NB4 (cell line): ENCODE measurements at regions not wholly inside any gene's neighbourhood (a gene's known extent, or its start where the extent isn't known, plus 50 kb on each side); places are given as distances from the start of the nearest gene placed in this dataset.

Source experiments
- CTCF ChIP-seq: IDR thresholded peaks from one replicate; pipeline ENCODE4 v1.5.1; 2012; ENCODE audit warnings: low read depth, low read length
- POLR2A ChIP-seq: IDR thresholded peaks from 2 replicates; pipeline ENCODE4 v1.6.1; 2011; ENCODE audit warnings: mild to moderate bottlenecking; ENCODE audit not compliant: insufficient read length; ENCODE audit errors: extremely low read depth

- TF ChIP-seq CTCF (no peak), POLR2A (no peak)
Measured at GRCh38 chr3:156606729-156607128, 51.8 kb upstream of the SSR3 start.
